GM21576 (cell line): ENCODE measurements at regions not wholly inside any gene's neighbourhood (a gene's known extent, or its start where the extent isn't known, plus 50 kb on each side); places are given as distances from the start of the nearest gene placed in this dataset.

Source experiments
- ATAC-seq: cut with Tn5 transposase; IDR thresholded peaks from one replicate; pipeline ENCODE4 v1.9.1; 2021; ENCODE audit warnings: mild to moderate bottlenecking, moderate library complexity; ENCODE audit not compliant: unreplicated experiment

- ATAC-seq: no peak
These were observed 630.6 kb upstream of the SEMA6A start for GRCh38 chr5:117204926-117205869.

GRCh38 chr5:117204404-117204803, 629.8 kb upstream of the SEMA6A start:
- ATAC-seq: no peak

DNA sequence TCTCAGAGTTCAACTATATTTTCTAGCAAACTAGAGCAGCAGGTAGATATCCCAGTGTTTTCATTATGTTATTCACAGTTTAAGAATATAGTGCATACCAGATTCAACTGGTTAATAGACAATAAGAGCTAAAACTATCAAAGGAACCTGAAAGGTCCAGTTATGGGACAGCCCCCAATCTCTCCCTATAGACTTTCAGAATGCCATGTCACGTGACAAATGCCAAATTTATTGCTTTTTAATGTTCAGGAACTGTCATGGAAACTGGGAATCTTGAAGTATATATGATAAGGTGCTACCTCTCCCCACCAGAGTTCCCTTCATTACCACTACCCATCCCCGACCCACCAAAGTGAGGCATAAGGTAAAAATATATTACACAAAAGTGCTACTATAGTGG, 629.0 kb upstream of the SEMA6A start:
- no peak for ATAC-seq

- ATAC-seq: no peak
These were observed 626.4 kb upstream of the SEMA6A start for GRCh38 chr5:117201001-117201400.

- no peak for ATAC-seq
These were observed 620.5 kb upstream of the SEMA6A start for GRCh38 chr5:117195076-117195475.

DNA sequence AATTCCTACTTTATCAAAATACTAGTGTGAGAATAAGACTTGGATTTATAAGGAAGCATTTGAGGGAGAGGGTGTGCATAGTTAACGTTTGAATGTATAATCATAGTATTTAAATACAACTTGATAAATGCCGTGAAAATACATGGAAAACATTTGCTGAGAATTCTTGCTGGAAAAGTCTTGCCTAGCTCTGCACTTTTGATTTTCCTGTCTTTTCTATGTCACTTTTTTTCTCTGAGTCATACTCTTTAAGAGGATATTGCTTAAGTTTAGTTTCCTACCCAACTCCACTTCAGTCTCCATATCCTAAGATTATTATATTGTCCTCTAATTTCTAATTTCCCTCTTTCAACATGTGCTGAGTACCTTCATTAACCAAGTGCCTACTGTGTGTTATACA, 616.6 kb upstream of the SEMA6A start:
- ATAC-seq: no peak

- ATAC-seq: no peak
These were observed 615.2 kb upstream of the SEMA6A start for GRCh38 chr5:117189784-117190183.

DNA sequence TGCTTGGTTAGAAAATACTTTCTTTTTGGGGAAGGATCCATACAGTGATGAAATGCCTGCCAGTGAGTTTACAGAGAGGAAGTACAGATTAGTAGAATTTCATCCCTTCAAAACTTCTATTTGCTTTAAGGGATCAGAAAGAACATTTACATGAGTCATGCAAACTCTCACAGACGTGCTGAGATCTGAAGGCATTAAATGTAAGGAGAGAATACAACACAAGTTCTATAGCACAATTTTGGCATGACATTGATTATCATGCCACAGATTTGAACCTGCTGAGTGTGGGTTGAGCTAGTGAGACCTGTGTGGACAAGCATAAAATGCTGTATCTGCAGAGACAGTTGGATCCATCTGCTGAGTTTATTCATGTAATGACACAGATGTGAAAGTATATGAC, 613.6 kb upstream of the SEMA6A start:
- ATAC-seq: no peak

DNA sequence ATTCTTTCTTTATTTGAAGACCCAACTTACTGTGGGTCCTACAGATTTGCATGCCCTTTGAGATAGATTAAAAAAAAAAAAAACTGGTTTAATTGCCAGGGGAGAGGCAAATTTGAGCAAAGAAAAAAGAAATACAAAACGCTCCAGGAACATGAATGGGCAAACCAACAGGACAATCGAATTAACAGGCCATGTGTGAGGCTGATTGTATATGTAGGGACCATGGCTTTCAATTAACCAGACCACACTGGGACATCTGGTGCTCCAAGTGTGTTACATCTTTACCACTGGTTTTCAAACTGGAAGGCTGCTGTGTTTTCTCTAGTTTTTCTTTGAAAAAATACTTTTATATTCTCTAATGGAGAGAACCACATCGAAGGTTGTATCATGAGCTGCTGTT, 612.1 kb upstream of the SEMA6A start:
- no peak for ATAC-seq

DNA sequence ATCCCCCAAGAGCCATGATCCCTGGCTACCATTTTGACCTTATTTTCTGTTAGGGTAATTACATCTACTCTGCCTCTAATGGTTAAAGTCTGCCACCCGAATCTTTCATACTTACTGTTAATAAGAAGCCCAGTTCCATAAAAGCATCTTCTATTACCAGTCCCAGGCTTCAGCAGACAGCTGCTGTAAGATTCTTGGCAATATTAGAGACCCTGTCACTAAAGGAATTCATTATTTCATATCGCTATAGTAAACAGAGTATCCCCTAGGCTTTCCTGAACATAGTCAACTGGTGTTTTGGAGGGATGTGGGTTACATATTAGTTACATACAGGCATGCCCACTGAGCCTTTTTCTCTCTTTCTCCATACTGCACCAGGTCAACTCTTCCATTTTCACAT, 608.7 kb upstream of the SEMA6A start:
- no peak for ATAC-seq

DNA sequence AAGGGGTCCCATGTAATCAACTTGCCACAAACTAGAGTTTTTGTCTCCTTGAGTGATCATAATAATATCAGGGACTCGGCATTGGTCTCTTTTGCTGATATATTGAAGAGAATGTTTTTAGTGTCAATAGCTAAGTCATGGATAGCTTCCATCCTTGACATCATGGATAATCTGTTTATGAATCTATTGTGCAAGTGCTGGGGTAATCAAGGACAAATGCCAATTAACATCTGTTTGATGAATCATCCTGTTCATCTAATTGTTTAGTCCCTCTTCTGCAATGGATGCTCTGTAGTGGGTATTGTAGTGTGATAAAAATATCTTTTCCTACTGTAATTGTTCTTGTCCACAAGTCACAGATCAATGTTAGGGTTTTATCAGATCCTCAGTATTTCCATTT, 607.5 kb upstream of the SEMA6A start:
- no peak for ATAC-seq

DNA sequence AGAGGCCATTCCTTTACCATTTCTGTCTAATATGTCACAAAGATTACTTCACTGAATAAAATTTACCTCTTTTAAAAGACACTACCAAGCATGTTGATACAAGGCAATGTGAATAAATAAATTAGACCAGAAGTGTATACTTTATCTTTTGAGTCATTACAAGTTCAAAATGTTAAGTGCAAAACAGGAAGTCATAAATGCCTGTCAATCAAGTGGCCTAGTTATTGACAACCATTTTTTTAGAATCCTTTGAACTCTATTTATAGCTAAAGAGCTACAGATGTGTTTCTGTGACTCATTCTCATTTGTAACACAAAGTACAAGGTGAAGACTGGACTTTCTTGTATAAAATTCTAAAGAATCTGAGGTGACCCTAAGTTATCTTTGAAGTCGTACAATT, 602.7 kb upstream of the SEMA6A start:
- ATAC-seq: no peak

DNA sequence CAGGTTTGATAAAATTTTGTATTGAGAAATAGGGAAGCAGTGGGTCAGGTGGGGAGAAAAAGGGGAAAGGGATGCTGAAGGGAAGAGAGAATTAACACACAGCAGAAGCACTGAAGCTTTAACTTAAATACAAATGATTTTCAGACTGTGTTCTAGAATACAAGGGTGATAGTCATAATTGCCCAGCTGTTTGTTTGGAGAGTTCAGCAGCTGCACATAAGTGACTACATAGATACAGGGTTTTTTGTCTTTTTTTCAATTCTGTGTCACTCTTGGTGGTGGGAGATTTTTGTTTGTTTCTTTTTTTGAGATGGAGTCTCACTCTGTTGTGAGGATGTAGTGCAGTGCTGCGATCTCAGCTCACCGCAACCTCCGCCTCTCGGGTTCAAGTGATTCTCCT, 590.4 kb upstream of the SEMA6A start:
- no peak for ATAC-seq

DNA sequence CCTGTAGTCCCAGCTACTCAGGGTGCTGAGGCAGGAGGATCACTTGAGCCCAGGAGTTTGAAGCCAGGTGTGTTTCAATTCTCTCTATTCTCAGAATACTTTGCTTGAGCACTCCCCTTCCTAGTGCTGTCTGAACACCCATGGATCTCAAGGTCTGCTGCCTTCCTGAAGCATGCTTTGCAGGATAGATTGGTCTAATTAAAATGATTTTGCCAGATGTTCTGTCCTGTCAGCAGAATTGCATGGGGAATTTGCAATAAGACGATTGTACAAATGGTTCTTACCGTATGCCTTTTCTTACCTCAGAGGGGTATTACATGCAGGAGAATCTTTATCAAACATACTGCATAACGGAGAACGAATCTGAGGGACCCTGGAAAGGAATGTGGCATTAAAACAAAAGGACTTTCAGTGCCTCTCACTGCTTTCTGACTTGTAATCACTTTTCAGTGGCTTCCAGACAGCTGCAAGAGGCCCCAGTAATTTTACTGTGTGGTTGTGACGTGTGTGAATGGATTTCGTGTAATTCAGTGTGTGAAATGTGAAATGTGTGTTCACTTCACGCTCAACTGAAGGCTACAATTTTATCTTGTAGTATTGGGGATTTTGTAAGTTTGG, 587.2 kb upstream of the SEMA6A start:
- no peak for ATAC-seq

DNA sequence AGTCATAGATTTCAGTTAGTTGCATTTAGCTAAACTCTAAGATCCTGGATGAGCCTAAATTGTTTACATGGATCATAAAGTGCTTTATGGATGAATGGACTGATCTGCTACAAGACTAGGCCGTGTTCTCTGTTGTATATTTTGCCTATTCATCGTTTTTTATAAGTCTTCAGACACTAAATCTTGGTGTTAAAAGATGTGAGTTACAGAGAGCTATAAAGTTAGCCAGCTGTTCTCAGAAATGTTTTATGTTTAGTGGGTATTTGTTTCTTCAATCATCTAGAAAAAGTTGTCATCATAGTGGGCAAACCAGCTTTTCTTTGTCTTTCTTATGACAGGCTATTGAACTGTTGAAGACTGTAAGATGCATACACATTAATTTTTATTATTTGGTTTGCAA, 585.8 kb upstream of the SEMA6A start:
- no peak for ATAC-seq

- ATAC-seq: no peak
These were observed 574.7 kb upstream of the SEMA6A start for GRCh38 chr5:117149312-117149711.

- ATAC-seq: no peak
These were observed 569.5 kb upstream of the SEMA6A start for GRCh38 chr5:117144086-117144485.

GRCh38 chr5:117143406-117143805, 568.8 kb upstream of the SEMA6A start:
- ATAC-seq: no peak

DNA sequence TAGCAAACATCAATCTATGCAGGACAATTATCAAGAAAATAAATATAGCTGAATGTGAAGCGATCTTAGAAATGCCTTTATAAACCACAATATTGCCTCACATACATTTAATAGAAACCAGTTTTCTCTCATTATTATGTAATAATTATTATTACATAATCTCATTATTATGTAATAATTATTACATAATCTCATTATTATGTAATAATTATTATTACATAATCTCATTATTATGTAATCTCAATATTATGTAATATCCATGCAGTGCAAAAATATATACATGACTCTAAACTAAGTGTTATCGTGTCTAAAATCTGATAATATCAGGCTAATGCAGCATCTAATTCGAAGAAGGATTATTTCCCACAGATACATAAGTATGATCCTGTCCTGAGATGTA, 563.9 kb upstream of the SEMA6A start:
- no peak for ATAC-seq

GRCh38 chr5:117135851-117136250, 561.2 kb upstream of the SEMA6A start:
- no peak for ATAC-seq

DNA sequence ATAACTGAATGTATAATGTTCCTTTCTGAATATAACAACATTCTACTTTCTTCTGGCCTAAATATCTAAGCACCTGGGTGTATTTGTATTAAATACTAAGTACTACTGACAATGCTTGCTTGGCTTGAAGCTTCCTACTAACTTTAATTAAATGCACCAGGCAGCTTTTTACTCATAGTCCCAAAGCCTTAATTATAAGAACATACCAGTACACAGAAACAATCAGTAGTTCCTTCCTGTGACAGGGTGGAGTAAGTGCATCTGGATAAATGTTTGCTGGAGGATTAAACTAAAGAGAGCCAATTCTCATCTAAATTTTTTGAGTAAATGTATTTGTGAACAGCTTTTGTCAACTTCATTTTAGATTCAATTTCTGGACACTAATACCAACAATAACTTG, 558.6 kb upstream of the SEMA6A start:
- no peak for ATAC-seq

DNA sequence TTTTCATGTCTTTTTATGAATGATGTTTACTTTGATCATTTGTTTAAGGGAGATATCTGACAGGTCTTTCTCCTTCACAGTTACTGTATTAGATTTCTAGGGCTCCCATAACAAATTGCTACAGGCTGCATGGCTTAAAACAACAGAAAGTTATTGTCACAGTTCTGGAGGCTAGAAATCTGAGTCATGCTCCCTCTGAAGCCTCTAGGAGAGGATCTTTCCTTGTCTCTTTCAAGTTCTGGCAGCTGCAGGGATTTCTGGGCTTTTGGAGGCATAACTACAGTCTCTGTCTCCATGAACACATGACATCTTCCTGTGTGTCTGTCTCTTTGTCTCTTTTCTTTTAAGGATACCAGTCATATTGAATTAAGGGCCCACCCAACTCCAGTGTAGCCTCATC, 557.3 kb upstream of the SEMA6A start:
- no peak for ATAC-seq
